KMS-11 (cell line): ENCODE measurements at regions not wholly inside any gene's neighbourhood (a gene's known extent, or its start where the extent isn't known, plus 50 kb on each side); places are given as distances from the start of the nearest gene placed in this dataset.

ENCODE experiments used
- H2AFZ ChIP-seq: fragments of 200-600 bp; sonication (generic); 2 replicates; pipeline ENCODE4 v1.6.1; 2016; ENCODE audit warnings: antibody characterized with exemption, mixed run types, low read depth
- H3K27ac ChIP-seq: fragments of 200-600 bp; sonication (generic); 2 replicates; pipeline ENCODE4 v1.6.1; 2016; ENCODE audit warnings: mild to moderate bottlenecking, mixed run types
- H3K27me3 ChIP-seq: fragments of 200-600 bp; sonication (generic); 2 replicates; pipeline ENCODE4 v1.6.1; 2017; ENCODE audit warnings: mild to moderate bottlenecking, low read depth, mixed run types, moderate library complexity; ENCODE audit not compliant: insufficient read depth
- H3K36me3 ChIP-seq: fragments of 200-600 bp; sonication (generic); 2 replicates; pipeline ENCODE4 v1.6.1; 2017; ENCODE audit warnings: mild to moderate bottlenecking, mixed run types; ENCODE audit not compliant: insufficient read depth
- H3K4me1 ChIP-seq: fragments of 200-600 bp; sonication (generic); 2 replicates; pipeline ENCODE4 v1.6.1; 2016; ENCODE audit warnings: mild to moderate bottlenecking, low read depth, mixed run types; ENCODE audit not compliant: poor library complexity, severe bottlenecking
- H3K4me2 ChIP-seq: fragments of 200-600 bp; sonication (generic); 2 replicates; pipeline ENCODE4 v1.7.0; 2016; ENCODE audit warnings: mild to moderate bottlenecking, mixed run types
- H3K4me3 ChIP-seq: fragments of 200-600 bp; sonication (generic); IDR thresholded peaks from 2 replicates; pipeline ENCODE4 v1.6.1; 2017; ENCODE audit warnings: low read depth, low read length, mixed read lengths; ENCODE audit not compliant: insufficient read depth
- H3K79me2 ChIP-seq: fragments of 200-600 bp; sonication (generic); 2 replicates; pipeline ENCODE4 v1.6.1; 2016; ENCODE audit warnings: low read depth, mixed run types; ENCODE audit not compliant: insufficient read depth
- H3K9ac ChIP-seq: fragments of 200-600 bp; sonication (generic); 2 replicates; pipeline ENCODE4 v1.6.1; 2016; ENCODE audit warnings: mild to moderate bottlenecking, mixed run types
- H4K20me1 ChIP-seq: fragments of 200-600 bp; sonication (generic); 2 replicates; pipeline ENCODE4 v1.6.1; 2016; ENCODE audit warnings: mild to moderate bottlenecking, mixed run types; ENCODE audit not compliant: insufficient read depth
- TF ChIP-seq, protein P1 (sequence below): fragments of 200-600 bp; sonication (generic); conservative IDR thresholded peaks from 2 replicates; pipeline ENCODE4 v1.6.1; 2017; ENCODE audit warnings: low read depth, mild to moderate bottlenecking, antibody characterized with exemption, low read length, moderate library complexity, mixed read lengths

DNA sequence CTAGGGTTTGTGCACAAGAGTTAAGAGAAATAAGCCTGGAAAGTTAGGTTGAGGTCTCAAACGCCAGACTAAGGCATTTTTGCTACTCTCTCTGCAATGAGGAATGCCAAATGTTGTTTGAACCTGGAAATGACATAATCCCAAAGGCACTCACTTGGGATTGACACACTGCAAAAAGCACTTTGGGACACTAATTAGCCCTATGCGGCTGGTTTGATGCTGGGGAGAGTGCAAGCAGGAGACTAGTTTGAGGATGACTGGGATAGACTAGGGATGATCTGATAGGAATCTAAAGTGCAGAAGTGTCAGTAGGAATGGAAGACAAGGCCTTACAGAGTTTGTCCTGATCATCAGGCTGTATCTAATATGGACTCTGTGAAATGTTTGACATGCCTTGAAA, 469.0 kb downstream of the SLC4A3 start:
- Histone ChIP-seq H3K4me3 (no peak overlapping the region), H3K79me2 (no peaks in the 10 kb centered on the region), H3K9ac (no peak overlapping the region), H3K27ac (no peak overlapping the region), H2AFZ (no peak overlapping the region), H4K20me1 (no peaks in the 10 kb centered on the region), H3K27me3 (no peaks in the 10 kb centered on the region), H3K4me1 (no peaks in the 10 kb centered on the region), H3K36me3 (no peaks in the 10 kb centered on the region), H3K4me2 (no peak overlapping the region)
- TF ChIP-seq, protein P1, sequence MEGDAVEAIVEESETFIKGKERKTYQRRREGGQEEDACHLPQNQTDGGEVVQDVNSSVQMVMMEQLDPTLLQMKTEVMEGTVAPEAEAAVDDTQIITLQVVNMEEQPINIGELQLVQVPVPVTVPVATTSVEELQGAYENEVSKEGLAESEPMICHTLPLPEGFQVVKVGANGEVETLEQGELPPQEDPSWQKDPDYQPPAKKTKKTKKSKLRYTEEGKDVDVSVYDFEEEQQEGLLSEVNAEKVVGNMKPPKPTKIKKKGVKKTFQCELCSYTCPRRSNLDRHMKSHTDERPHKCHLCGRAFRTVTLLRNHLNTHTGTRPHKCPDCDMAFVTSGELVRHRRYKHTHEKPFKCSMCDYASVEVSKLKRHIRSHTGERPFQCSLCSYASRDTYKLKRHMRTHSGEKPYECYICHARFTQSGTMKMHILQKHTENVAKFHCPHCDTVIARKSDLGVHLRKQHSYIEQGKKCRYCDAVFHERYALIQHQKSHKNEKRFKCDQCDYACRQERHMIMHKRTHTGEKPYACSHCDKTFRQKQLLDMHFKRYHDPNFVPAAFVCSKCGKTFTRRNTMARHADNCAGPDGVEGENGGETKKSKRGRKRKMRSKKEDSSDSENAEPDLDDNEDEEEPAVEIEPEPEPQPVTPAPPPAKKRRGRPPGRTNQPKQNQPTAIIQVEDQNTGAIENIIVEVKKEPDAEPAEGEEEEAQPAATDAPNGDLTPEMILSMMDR = no peak

- no peak overlapping the region for H2AFZ ChIP-seq
- no peaks in the 10 kb centered on the region for H3K36me3 ChIP-seq
- H3K27me3 ChIP-seq = no peaks in the 10 kb centered on the region
- no peaks in the 10 kb centered on the region for H3K4me1 ChIP-seq
- TF ChIP-seq, protein P1 = no peak
- H3K4me2 ChIP-seq = no peak overlapping the region
- H3K79me2 ChIP-seq = no peaks in the 10 kb centered on the region
- H3K27ac ChIP-seq = no peak overlapping the region
- H4K20me1 ChIP-seq = no peaks in the 10 kb centered on the region
- no peak overlapping the region for H3K4me3 ChIP-seq
- no peak overlapping the region for H3K9ac ChIP-seq
Observed at GRCh38 chr2:220101980-220102379, 474.6 kb downstream of the SLC4A3 start.

GRCh38 chr2:220103596-220103995, 476.2 kb downstream of the SLC4A3 start:
- TF ChIP-seq, protein P1 = no peak
- no peak overlapping the region for H3K27ac ChIP-seq
- H3K27me3 ChIP-seq = no peaks in the 10 kb centered on the region
- no peak overlapping the region for H2AFZ ChIP-seq
- H3K79me2 ChIP-seq = no peaks in the 10 kb centered on the region
- H3K9ac ChIP-seq = no peak overlapping the region
- no peak overlapping the region for H3K4me2 ChIP-seq
- H3K4me3 ChIP-seq = no peak overlapping the region
- H4K20me1 ChIP-seq = no peaks in the 10 kb centered on the region
- H3K36me3 ChIP-seq = no peaks in the 10 kb centered on the region
- H3K4me1 ChIP-seq = no peaks in the 10 kb centered on the region

GRCh38 chr2:220104871-220105351, 477.5 kb downstream of the SLC4A3 start:
- Histone ChIP-seq H3K27ac (no peak overlapping the region), H3K27me3 (no peaks in the 10 kb centered on the region), H3K9ac (no peak overlapping the region), H3K36me3 (no peaks in the 10 kb centered on the region), H4K20me1 (no peaks in the 10 kb centered on the region), H3K4me3 (no peak overlapping the region), H3K4me1 (no peaks in the 10 kb centered on the region), H2AFZ (no peak overlapping the region), H3K4me2 (no peak overlapping the region), H3K79me2 (no peaks in the 10 kb centered on the region)
- TF ChIP-seq, protein P1 = no peak
